Lower lobe of right lung (tissue), 2 donors: ENCODE measurements at regions not wholly inside any gene's neighbourhood (a gene's known extent, or its start where the extent isn't known, plus 50 kb on each side); places are given as distances from the start of the nearest gene placed in this dataset.

Experiments
- ATAC-seq, 2 donors: fragments of 200-7000 bp; cut with Tn5 transposase; one replicate each; pipeline ENCODE4 v1.9.1; 2020 to 2022; ENCODE audit warnings: mild to moderate bottlenecking in 2 of 2, moderate library complexity in 2 of 2
- DNase-seq: peaks from one replicate; pipeline ENCODE4 v3.0.0-alpha.2; 2020
- H3K27ac ChIP-seq: fragments of 200-600 bp; one replicate; pipeline ENCODE4 v1.8.0; 2022
- H3K27me3 ChIP-seq: fragments of 200-600 bp; one replicate; pipeline ENCODE4 v1.8.0; 2022; ENCODE audit warnings: low read depth
- H3K36me3 ChIP-seq: fragments of 200-600 bp; one replicate; pipeline ENCODE4 v1.8.0; 2022; ENCODE audit warnings: mild to moderate bottlenecking
- H3K4me1 ChIP-seq: fragments of 200-600 bp; one replicate; pipeline ENCODE4 v1.8.0; 2022
- H3K4me3 ChIP-seq: fragments of 200-600 bp; one replicate; pipeline ENCODE4 v1.8.0; 2022; ENCODE audit warnings: mild to moderate bottlenecking
- H3K9me3 ChIP-seq: fragments of 200-600 bp; one replicate; pipeline ENCODE4 v1.8.0; 2022
- CTCF ChIP-seq: fragments of 200-600 bp; IDR thresholded peaks from one replicate; pipeline ENCODE4 v1.8.0; 2022; ENCODE audit warnings: antibody characterized with exemption, mild to moderate bottlenecking
- intact Hi-C: fragments of 100-400 bp; cut with DNase I; formaldehyde crosslinking; loops from one replicate; pipeline ENCODE4 v1.11.0; 2022
- donor health status: DM: no; HTN: yes; CAD: no; lungs with severe emphysema.

DNA sequence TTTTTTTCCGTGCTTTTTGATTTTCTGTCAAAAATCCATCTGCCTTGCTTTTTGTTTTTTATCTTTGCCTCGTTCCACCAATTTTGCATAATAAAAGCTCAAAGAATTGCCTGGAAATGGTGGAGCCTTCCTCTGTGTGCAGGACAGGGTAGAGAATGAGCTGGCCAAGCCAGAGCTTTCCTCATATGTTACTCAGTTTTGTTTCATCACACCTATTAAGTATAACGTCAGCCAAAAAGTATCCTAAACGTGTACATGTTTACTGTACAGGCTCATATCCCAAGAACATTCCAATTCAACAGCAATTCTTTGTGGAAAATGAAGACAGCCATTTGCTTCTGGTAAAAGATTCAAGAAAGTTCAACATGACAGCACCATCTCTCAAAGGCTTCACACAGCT lies 191.2 kb upstream of the LMNTD1 start:
- H3K36me3 ChIP-seq = no peaks in the 10 kb centered on the region
- H3K27me3 ChIP-seq = no peaks in the 10 kb centered on the region
- H3K9me3 ChIP-seq = no peaks in the 10 kb centered on the region
- H3K4me3 ChIP-seq = no peak overlapping the region
- TF ChIP-seq CTCF = no peak
- no peak for DNase-seq
- H3K27ac ChIP-seq = no peak overlapping the region
- ATAC-seq = no peak
- intact Hi-C loops = no loop called here
- H3K4me1 ChIP-seq = no peaks in the 10 kb centered on the region

DNA sequence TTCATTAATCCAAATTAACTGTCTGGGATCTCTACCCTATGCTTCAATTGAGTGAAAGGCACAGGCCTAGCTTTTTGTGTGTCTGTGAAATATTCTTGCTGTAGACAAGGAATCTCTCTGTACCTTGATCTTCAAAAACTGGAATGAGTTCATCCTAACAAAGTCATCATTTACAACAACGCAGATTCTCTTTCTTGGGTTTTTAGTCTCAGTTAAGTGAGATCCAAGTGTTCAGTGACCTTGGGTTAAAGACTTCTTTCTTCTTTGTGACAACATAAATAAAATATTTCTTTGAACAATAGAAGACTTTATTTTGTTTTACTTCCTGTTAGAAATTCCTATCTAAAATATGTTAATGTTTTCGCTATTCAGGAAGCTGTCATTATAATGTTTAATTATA lies 192.2 kb upstream of the LMNTD1 start:
- intact Hi-C loops = no loop called here
- TF ChIP-seq CTCF = no peak
- Histone ChIP-seq H3K36me3 (no peaks in the 10 kb centered on the region), H3K27me3 (no peaks in the 10 kb centered on the region), H3K9me3 (no peaks in the 10 kb centered on the region), H3K4me3 (no peak overlapping the region), H3K27ac (no peak overlapping the region), H3K4me1 (no peaks in the 10 kb centered on the region)
- DNase-seq (no peak), ATAC-seq (no peak)

DNA sequence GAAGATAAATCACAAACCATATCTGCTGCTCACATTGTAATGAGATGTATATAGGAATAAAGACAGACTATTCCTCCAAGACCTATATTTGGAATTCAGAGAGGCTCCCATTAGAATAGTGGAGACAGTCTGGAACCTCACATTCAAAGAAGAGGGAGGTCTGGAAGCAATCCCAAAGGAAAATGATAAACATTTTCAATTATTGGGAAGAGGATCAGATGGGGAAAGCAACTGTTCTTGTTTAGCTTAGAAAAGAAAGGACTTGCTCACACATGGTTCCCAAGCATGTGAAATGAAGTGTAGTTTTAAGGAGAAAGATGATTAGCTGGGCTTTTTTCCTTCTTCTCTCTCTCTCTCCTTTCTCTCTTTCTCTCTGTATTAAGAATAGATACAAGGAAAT lies 193.0 kb upstream of the LMNTD1 start:
- Histone ChIP-seq H3K27ac (no peak overlapping the region), H3K4me3 (no peak overlapping the region), H3K4me1 (no peaks in the 10 kb centered on the region), H3K36me3 (no peaks in the 10 kb centered on the region), H3K27me3 (no peaks in the 10 kb centered on the region), H3K9me3 (no peaks in the 10 kb centered on the region)
- no peak for TF ChIP-seq CTCF
- intact Hi-C loops = no loop called here
- DNase-seq = no peak
- ATAC-seq = no peak

DNA sequence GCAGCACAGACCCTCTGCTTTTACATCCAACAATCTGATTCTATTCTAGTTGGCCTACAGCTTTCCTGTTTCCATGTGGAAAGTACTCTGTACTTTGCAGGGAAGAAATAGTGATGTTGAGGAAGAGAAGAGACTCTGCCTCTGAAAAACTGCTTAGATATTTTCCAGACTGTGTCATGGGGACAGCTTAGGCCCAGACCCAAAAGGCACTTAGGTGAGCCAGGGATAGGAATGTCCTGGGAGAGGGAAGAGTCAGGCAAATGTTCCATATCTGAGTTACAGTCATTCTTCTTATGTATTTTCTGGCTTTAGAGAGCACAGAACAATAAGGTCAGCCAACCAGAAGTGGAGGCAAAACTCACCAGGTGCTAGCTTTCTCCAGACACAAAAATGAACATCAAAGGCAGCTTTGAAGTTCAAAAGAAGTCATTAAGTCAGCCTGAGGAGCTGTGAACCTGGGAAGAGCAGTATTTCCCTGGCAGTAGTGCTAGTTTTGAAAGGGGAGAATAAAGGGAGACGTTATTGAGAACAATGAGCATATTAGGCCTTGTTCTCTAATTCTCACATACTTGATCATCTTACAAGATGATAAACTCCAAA lies 199.7 kb upstream of the LMNTD1 start:
- Histone ChIP-seq H3K9me3 (no peaks in the 10 kb centered on the region), H3K27me3 (no peaks in the 10 kb centered on the region), H3K27ac (no peak overlapping the region), H3K36me3 (no peaks in the 10 kb centered on the region), H3K4me3 (no peak overlapping the region), H3K4me1 (no peaks in the 10 kb centered on the region)
- DNase-seq (no peak), ATAC-seq (no peak)
- intact Hi-C loops = no loop called here
- no peak for TF ChIP-seq CTCF

DNA sequence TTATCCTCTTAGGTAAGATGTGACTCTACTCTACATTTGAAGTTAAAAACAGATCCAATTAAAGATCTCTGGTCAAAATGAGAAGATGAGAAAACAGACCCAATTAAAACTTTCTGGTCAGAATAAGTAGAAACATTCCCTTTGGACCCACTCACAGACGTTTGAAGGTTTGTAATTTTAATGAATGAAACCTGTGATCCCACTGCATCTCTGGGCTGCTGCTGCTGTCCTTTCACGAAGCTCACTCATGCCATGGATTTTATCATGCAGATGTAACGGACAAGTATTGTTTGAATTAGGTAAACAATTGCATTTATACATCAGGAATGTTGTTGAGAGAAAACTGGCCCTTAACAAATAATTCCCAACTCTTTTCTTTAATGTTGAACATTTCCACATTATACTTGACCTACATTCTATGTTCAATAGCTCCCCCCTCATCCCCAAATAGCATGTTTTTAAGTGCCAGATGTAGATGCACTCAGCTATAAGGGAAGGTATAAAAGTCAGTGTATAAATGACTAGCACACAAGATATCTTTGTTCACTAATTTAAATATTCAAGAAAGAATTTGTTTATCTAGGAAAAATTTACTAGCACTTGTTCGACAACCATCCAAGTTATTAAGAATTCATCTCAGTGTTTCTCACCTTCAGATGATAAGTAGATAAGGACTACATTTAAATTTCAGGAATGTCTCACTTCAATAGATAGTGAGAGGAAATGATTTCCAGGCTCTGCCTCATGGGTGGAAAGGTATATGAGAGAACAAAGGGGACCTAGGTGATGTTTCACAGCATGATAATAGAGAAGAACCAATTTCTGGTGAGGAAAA lies 202.3 kb upstream of the LMNTD1 start:
- Histone ChIP-seq H3K27ac (no peak overlapping the region), H3K36me3 (no peaks in the 10 kb centered on the region), H3K9me3 (no peaks in the 10 kb centered on the region), H3K27me3 (no peaks in the 10 kb centered on the region), H3K4me1 (no peaks in the 10 kb centered on the region), H3K4me3 (no peak overlapping the region)
- TF ChIP-seq CTCF = no peak
- DNase-seq (no peak), ATAC-seq (no peak)
- intact Hi-C loops = no loop called here
